ENCODE measurements at regions not wholly inside any gene's neighbourhood (a gene's known extent, or its start where the extent isn't known, plus 50 kb on each side); places are given as distances from the start of the nearest gene placed in this dataset.

DNA sequence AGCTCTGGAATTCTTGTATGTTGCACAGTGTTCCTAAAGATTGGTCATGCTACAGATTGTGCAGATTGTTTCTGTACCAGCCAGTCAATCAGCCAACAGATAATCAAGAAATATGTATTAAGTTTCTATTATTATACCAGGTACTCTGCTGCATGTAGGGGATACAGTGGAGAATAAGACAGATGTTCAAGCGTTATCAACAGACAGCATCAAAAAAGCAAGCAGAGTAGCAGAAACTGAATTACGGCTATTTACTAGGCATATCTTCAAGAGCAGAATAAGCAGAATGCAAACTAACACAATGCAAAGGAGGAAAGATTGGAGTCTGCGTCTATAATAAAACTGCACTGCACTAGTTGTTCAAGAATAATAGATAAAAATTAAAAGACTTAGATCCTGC lies 278.6 kb downstream of the ETS1 start:
- intact Hi-C loops (cut with DNase I): no loop called here
- DNase-seq (no peak), ATAC-seq (ENCODE audit: poor library complexity) (no peak)

DNA sequence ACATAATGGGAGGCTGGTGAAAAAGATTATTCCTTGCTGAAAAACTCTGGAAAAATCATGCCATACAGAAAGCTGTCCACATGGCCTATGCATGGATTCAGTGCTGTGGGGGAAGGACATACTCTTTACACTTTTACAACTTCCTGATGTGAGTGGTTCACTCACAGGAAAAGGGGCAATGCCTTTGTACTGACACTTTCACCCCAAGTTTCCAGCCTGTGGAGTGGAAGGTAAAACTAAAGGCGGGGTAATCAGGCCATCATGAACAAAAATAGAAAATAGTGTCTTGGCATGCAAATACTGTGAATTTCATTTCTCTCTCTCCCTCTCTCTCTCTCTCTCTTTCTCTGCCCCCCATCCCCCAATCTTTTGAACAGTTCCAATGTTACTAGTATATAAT lies 281.8 kb downstream of the ETS1 start:
- intact Hi-C loops (cut with DNase I): no loop called here

DNA sequence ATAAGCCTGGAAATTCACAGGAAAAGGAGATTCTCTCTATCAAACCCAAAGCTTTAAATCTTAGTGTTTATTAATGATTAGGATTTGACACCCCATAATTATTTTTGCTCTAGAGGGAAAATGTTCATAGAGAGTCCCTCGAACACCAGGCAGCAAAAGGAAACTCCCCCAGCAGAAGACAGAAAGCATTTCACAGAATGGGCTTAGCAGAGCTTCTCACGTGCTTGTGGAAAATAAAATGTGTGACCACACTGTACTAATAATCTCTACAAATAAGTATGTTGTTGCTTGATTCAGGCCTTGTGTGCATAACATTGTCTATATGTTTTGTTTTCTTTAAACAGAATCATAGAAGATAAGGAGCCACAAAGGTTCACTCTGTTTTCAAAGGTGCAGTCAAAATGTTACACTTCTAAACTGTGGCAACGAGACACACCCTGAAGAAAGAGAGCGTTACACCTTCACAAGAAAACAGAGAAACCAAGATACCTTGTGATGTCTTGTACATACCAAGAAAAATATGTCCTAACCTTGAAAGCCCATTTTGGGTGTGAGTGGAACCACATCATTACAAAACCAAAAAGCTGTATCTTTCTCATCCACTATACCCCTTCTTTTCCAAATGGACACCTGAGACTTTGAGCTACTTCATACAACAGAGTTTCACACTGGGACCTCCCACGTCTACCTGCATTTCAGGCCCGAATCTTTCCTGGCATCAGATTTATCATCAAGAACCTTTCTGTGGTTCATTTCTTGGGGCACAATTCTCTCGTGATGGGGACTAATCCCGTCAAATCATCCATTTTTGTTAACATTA lies 282.5 kb downstream of the ETS1 start:
- intact Hi-C loops (cut with DNase I): no loop called here
- DNase-seq (no peak), ATAC-seq (ENCODE audit: poor library complexity) (no peak)

More for the DNA sequence above, 281.8 kb downstream of the ETS1 start:
- no peak for DNase-seq
- ATAC-seq (ENCODE audit: poor library complexity): no peak

DNA sequence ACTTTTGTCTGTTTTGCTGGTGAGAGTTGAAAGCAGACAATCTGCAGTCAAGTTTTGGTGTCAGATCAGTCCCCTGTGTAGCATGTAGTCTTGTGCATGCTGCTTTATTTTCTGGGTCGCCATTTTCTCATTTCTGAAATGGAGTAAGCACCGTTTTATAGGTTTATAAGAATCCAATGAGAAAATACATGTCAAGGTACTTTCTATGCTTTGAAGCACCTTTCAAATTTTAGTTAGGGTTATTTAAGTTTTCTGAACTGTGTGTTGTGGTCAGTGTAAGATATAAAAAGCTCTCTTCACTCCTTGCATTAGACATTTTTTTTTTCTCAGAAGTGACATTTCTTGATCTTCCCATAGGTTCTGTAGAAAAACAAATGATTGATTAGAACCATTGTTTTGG lies 283.2 kb downstream of the ETS1 start:
- ATAC-seq (ENCODE audit: poor library complexity) (no peak), DNase-seq (no peak)
- intact Hi-C loops (cut with DNase I): no loop called here

DNA sequence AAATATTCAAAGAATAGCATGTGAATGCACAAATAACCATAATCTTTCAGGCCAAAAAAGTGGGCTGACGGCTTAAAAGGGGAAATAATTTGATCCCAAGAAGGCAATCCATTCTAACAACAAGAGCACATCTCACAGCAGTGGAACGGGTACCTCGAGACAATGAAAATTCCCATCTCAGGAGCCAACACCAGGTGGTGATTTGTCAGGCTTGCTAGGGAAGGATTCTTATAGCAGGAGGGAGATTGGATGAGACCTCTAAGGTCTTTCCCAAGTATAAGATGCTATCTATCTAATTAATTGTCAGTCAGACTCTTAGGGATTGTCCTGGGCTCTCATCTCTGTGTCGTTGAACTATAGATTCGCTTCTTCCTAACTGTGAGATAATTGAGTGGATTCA lies 284.0 kb downstream of the ETS1 start:
- intact Hi-C loops (cut with DNase I): no loop called here
- DNase-seq (no peak), ATAC-seq (ENCODE audit: poor library complexity) (no peak)

DNA sequence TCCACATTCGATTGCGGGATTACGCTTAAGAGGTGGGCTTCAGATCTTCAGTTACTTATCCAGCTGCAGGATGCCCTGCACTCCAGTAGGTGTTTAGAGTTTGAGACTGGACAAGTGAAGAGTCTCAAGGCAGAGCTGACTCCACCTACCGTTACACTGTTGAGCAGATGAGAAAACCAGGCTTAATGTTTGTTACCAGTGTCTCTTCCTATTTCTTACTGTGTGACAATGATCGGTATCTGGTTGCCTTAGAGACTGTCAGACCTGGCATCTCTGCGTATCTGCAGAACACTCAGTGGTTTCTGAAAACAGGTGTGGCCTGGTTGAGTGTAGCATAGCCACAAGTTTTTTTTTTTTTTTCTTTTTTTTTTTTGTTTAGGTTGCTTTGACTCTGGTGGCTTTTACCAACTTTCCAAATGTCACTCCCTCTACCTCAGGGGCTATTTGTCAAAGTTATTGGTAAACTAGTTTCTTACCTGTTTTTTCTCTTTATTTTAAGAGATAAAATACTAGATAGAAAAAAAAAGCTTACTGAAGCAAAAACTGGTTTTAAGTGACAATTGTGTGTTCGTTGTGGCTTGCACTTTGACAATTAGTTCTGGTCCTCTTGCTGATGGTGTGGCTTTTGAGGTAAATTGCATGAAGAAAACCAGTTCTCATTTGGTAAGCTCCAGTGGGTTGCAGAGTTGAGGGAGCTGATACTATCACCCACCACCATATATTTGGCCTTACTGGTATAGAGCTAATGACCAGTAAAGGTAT lies 284.8 kb downstream of the ETS1 start:
- peak; percentile 41 for ATAC-seq (ENCODE audit: poor library complexity)
- intact Hi-C loops (cut with DNase I): no loop called here
- no peak for DNase-seq

DNA sequence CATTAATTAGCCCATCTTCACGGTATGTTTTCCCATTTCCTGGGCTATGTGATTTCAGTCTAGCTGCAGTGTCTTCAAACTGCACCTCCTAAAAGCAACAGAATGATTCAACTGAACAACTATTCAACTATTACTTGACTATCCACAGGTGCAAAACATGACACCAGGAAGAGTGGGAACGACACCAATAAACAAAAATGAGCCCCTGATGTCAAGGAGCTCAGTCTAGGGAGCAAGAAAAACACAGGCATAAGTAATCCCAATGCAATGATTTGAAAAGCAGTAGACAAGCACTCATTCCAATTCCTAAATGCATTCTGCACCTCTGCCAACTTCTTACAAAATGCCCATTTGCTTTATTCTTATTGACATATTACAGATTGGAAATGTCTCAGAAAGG lies 285.6 kb downstream of the ETS1 start:
- intact Hi-C loops (cut with DNase I): no loop called here
- ATAC-seq (ENCODE audit: poor library complexity): no peak

DNA sequence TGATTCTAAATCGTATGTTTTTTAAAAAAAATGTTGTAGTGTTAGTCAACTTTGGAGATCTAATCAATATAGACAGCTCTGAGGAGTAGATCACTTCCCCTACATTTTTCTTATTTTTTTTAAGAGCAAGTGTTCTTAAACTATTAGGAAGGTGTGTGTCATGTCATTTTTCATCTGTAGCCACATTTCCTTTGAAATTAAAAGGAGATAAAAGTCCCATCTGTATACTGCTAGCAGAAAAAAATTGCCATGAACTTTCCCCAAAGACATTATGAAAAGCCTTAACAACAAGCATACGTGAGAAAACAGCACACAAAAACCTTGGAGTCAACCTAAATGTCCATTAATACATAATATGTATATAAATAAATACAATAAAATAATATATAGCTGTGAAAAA lies 286.6 kb downstream of the ETS1 start:
- no peak for DNase-seq

More for the DNA sequence above, 285.6 kb downstream of the ETS1 start:
- no peak for DNase-seq

DNA sequence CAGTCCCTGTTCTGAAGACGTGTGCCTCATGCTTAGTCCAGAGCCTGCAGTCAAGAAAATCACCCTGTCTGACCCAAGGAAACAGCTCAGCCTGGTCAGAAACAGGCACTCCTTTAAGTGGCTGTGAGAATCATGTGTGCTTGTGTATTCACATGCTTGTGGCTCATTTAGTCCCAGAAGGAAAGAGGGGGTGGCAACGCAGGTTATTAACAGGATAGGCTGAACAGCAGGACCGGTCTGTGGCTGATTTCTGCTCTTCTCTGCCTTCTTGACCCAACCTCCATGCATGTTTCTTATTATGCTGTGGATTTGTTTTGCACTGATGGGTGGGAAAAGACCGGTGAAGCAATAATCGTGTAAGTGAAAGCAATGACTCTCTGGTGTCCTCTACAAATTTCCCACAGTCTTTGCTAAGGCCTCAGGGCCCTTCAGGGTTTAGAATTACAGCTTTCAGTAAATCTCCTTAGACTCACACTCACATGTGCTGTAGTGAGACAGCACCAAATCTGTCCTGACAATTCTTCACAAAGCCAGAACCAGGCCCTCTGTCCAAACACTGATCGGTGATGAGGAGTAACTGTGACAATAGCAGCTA lies 288.1 kb downstream of the ETS1 start:
- ATAC-seq (ENCODE audit: poor library complexity): peak; percentile 42
- no peak for DNase-seq
- intact Hi-C loops (cut with DNase I): loop anchor here (10.0 kb wide), 2 partner anchors 166 to 256 kb away; no protein-coding TSS in a partner anchor

More for the DNA sequence above, 286.6 kb downstream of the ETS1 start:
- intact Hi-C loops (cut with DNase I): no loop called here
- ATAC-seq (ENCODE audit: poor library complexity): no peak

DNA sequence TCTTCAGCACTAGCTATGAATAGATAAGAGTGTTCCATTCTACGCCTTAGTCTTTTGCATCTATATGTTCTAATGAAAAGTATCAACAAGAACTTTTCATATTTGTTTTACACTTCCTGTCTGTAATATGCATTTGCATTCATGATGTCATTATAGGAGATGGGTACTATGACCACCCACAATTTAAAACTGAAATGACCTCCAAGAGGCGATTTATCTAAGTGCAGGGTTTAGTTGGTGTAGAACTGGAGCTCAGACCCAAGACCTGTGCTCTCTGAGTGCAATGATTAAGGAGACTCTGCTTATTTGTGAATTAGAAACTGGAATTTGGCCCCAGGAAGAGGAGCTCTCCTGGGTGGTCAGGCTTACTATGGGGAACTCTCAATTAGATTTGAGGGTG lies 289.1 kb downstream of the ETS1 start:
- intact Hi-C loops (cut with DNase I): loop anchor here (10.0 kb wide), 2 partner anchors 167 to 257 kb away; no protein-coding TSS in a partner anchor
- ATAC-seq (ENCODE audit: poor library complexity): no peak
- DNase-seq: no peak

DNA sequence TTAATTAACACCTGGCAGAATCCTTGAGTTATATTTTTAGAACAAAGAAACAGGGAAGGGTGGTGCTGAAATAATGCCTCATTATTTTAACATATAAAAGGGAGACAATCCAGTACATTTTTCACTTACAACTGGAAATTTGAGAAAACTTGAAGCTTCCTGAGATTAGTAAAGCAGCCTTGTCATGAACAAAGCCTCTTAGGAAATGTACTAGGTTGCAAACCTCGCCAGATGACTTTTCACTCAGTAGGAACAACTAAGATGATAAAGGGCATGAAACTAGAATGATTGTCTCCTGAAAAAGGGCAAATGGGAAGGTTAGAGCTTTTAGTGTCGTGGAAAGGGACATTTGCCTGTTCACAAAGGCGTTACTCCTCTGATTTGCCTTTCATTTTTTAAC lies 289.6 kb downstream of the ETS1 start:
- intact Hi-C loops (cut with DNase I): loop anchor here (10.0 kb wide), 2 partner anchors 167 to 257 kb away; no protein-coding TSS in a partner anchor
- no peak for ATAC-seq (ENCODE audit: poor library complexity)
- no peak for DNase-seq

DNA sequence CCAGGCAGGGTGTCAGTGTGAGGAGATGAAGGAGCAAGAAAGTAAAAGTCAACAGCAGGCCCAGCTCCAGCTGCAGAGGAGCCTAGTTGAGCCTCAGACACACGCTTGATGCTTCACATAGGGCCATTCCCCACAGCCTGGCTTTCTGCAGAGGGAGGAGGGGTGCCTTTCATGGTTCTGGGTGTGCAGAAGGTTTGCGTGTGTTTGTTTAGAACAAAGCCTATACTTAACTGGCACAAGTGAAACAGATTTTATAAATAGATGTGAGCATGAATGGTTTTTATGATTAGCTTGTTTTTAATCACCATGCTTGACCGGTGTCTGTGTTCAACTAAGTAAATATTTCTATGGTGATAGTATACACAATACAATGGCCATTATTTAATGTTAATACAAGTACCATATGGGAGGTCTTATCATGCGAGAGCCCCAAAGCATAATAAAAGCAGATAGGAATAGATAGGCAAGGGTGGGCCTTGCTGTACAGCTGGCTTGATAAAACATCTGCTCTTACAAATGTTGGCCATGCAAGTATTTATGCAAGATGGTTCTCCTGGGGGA lies 290.2 kb downstream of the ETS1 start:
- intact Hi-C loops (cut with DNase I): loop anchor here (10.0 kb wide), 2 partner anchors 168 to 258 kb away; no protein-coding TSS in a partner anchor
- DNase-seq (no peak), ATAC-seq (ENCODE audit: poor library complexity) (peak; percentile 46)

DNA sequence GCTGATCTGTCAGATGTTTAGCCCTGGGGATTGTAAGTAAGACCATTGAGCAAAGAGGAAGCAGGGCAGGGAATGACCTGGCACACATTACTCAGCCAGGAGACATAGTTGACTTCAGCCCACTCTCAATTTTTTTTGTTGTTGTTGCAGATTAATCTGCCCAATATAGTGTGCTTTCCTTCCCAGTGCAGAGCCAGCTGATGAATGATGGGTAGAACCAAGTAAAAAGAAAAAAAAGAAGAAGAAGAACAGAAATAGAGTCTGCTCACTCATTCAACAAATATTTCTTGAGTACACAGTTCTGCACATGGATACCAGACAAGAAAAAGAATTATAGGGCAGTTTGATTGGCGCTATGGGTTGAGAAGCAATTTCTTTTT lies 292.7 kb downstream of the ETS1 start:
- ATAC-seq (ENCODE audit: poor library complexity) (no peak), DNase-seq (no peak)
- intact Hi-C loops (cut with DNase I): loop anchor here (5.0 to 10.0 kb wide), 4 partner anchors 68 to 260 kb away; no protein-coding TSS in a partner anchor

DNA sequence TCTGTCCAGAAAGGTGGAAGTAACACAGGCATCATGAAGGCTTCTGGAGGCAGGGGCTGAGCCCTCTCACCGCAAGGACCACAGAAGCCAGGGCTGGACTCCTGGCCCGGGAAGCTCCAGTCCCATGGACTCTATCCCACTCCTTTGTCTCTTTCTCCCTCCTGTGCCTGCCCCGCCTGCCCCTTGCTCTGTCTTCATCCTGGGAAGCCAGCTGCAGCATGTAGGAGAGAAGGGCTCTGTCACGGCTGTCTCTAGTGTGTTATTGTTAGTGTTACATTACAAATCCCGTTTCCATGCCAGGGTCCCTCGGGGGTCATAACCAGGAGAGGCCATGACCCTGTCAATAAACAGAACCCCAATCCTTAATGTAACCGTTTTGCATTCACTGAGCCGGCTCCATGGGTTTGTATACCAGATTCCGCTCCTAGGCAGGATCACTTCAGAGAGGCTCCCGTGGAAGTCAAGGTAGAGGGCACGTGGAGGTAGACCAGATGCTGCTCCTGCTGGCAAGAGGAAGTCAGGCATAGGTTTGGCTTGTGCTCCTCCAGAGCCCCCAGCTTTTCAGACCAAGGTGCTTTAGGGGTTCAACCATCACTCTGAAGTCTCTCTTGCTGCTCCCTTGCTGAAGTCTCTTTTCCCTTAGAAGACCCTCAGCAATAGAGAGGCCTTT lies 293.2 kb downstream of the ETS1 start:
- DNase-seq: peak; percentile 43
- no peak for ATAC-seq (ENCODE audit: poor library complexity)
- intact Hi-C loops (cut with DNase I): loop anchor here (5.0 to 10.0 kb wide), 4 partner anchors 68 to 261 kb away; no protein-coding TSS in a partner anchor

DNA sequence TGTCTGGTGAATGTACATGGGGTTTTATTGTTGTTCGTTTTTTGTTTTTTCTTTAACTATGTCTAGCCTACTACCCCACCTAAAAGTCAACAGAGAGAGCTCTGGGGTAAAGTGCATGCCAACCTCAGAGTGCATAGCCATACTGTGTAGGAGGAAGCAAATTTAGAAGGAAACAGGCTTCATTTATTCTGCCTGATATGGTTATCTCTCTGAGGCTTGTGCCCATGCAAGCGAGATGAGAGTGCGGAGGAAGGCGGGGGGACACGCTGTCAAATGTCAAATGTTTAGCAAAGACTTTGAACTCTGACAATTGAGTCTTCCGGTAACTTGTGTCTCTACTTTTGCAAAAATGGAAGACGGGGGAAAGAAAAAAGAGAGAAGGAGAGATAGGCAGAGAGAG lies 295.5 kb downstream of the ETS1 start:
- intact Hi-C loops (cut with DNase I): loop anchor here (2.0 to 10.0 kb wide), 5 partner anchors 70 to 339 kb away; no protein-coding TSS in a partner anchor
- peak; percentile 22 for ATAC-seq (ENCODE audit: poor library complexity)
- no peak for DNase-seq

DNA sequence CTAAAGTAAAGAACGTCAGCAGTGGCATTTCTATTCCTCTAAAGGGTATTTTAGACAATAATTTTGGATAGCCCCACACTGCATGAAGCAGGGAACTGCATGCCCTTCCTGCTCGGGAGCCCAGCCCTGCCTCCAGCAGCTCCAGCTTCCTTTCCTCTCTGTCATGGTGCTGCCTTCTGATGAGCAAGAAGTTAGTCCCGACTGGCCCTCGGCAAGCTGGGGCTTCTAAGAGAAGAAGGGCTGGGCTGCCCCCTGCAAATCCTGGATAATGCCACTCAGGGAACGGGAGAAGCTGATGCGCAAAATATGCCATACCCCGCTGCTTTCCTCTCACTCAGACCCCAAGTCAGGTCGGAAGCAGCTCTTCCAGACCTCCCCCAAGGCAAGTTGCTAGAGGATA lies 296.4 kb downstream of the ETS1 start:
- intact Hi-C loops (cut with DNase I): loop anchor here (2.0 to 10.0 kb wide), 5 partner anchors 71 to 340 kb away; no protein-coding TSS in a partner anchor
- DNase-seq (no peak), ATAC-seq (ENCODE audit: poor library complexity) (no peak)

DNA sequence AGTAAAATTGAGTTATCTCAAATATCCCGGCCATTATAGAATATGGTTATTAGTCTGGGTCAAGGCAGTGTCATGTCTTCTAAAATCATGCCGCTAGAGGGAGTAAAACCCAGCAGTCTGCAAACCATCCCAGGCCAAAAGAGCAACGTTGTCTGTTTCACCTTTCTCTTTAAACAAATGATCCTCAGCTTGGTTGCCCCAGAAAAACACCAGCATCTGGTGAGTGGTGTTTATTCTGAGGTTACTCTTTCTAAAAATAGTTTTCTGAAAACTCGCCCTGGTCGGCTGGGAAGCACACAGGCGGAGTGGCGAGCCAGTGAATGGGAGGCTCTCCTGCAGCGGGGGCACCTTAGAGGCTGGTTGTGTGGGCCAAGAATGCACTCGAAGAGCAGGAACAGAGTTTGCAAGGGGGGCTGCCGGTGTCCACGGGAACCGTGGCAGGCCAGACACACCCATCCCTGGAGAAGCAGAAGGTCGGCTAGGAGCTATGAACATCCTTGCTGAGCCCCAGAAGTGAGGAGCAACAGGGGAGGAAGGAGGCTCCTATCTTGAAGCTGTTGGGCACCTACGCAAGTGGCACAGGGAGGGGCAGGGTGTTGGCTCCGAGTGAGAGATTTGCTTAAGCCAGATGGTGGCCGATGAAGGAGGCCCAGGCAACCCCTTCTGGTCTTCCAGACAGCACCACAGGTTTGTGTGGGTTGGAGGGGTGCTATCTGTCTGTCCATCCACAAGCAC lies 297.1 kb downstream of the ETS1 start:
- ATAC-seq (ENCODE audit: poor library complexity) (peak; percentile 95), DNase-seq (peak; percentile 50)
- intact Hi-C loops (cut with DNase I): loop anchor here (2.0 to 10.0 kb wide), 5 partner anchors 72 to 341 kb away; no protein-coding TSS in a partner anchor

DNA sequence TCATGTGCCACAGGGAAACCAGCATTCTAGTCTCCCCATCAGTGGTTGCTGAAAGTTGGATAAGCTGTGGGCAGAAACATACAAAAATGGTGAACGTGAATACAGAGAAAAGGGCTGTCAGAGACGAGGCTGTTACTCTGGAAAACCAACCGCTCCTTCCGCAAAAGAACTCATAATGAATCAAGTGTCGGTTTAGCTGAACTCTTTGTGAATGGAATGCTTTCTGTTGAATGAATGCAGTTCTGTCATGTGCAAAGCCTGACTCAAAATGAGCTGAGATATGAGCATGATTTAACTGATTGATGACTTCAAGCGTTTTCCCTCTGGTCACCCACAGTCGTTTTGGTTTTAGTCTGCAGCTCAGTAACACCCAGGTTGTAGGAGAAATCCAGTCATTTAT lies 298.3 kb downstream of the ETS1 start:
- no peak for DNase-seq
- intact Hi-C loops (cut with DNase I): loop anchor here (5.0 kb wide), 1 partner anchor 543 kb away; no protein-coding TSS in a partner anchor
- ATAC-seq (ENCODE audit: poor library complexity): no peak
